ENCODE measurements at regions not wholly inside any gene's neighbourhood (a gene's known extent, or its start where the extent isn't known, plus 50 kb on each side); places are given as distances from the start of the nearest gene placed in this dataset.

DNA sequence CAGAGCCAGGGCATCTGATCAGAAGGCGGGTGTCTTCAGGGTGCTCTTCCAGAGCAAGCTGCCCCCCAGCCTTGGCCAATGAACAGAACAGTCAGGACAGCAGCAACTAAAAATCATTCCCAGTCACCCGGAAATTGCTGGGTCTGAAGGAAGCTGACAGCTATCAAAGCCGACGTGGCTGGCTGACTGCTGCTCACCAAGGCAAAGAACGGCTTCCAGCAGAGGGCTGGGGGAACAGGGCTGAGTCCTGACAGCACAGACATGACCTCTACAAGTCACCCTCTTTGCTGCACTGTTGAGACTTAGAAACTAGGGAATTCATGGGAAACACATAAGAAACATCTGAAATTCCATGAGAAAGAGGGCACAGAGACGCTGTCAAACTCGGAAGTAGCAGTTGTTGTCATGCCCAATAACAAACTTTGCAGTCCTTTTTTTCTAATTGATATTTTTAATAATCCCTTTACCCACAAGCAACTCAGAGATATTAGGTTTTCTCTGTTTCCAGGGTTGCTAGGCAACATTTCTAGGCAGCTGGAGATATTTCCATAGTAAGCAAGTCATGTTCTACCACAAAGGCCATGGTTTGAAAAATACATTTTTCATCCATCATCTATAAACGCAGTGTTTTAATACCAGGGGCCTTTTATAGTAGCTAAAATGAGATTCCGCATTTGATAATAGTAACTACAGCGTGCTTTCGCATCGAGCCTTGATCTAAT is 365.2 kb downstream of the SEC23A start:
- TF ChIP-seq ZNF232 (CRISPR knock-in tag; IDR thresholded peaks at IDR 0.05) (no peak), ZNF219 (CRISPR knock-in tag; IDR thresholded peaks at IDR 0.05; ENCODE audit: borderline replicate concordance) (no peak), TEAD1 (CRISPR knock-in tag; IDR thresholded peaks at IDR 0.05) (no peak), NR2C2 (CRISPR knock-in tag; IDR thresholded peaks at IDR 0.05) (no peak), ESRRA (CRISPR knock-in tag; IDR thresholded peaks at IDR 0.05; ENCODE audit: borderline replicate concordance) (no peak)
- TF ChIP-seq, protein P1, sequence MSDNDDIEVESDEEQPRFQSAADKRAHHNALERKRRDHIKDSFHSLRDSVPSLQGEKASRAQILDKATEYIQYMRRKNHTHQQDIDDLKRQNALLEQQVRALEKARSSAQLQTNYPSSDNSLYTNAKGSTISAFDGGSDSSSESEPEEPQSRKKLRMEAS (CRISPR knock-in tag; IDR thresholded peaks at IDR 0.05): no peak
- TF ChIP-seq, protein P2, sequence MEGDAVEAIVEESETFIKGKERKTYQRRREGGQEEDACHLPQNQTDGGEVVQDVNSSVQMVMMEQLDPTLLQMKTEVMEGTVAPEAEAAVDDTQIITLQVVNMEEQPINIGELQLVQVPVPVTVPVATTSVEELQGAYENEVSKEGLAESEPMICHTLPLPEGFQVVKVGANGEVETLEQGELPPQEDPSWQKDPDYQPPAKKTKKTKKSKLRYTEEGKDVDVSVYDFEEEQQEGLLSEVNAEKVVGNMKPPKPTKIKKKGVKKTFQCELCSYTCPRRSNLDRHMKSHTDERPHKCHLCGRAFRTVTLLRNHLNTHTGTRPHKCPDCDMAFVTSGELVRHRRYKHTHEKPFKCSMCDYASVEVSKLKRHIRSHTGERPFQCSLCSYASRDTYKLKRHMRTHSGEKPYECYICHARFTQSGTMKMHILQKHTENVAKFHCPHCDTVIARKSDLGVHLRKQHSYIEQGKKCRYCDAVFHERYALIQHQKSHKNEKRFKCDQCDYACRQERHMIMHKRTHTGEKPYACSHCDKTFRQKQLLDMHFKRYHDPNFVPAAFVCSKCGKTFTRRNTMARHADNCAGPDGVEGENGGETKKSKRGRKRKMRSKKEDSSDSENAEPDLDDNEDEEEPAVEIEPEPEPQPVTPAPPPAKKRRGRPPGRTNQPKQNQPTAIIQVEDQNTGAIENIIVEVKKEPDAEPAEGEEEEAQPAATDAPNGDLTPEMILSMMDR (IDR thresholded peaks at IDR 0.05): no peak
- TF ChIP-seq, protein P3, sequence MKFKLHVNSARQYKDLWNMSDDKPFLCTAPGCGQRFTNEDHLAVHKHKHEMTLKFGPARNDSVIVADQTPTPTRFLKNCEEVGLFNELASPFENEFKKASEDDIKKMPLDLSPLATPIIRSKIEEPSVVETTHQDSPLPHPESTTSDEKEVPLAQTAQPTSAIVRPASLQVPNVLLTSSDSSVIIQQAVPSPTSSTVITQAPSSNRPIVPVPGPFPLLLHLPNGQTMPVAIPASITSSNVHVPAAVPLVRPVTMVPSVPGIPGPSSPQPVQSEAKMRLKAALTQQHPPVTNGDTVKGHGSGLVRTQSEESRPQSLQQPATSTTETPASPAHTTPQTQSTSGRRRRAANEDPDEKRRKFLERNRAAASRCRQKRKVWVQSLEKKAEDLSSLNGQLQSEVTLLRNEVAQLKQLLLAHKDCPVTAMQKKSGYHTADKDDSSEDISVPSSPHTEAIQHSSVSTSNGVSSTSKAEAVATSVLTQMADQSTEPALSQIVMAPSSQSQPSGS (CRISPR knock-in tag; IDR thresholded peaks at IDR 0.05; ENCODE audit: borderline replicate concordance, low read depth): no peak
- TF ChIP-seq, protein P4, sequence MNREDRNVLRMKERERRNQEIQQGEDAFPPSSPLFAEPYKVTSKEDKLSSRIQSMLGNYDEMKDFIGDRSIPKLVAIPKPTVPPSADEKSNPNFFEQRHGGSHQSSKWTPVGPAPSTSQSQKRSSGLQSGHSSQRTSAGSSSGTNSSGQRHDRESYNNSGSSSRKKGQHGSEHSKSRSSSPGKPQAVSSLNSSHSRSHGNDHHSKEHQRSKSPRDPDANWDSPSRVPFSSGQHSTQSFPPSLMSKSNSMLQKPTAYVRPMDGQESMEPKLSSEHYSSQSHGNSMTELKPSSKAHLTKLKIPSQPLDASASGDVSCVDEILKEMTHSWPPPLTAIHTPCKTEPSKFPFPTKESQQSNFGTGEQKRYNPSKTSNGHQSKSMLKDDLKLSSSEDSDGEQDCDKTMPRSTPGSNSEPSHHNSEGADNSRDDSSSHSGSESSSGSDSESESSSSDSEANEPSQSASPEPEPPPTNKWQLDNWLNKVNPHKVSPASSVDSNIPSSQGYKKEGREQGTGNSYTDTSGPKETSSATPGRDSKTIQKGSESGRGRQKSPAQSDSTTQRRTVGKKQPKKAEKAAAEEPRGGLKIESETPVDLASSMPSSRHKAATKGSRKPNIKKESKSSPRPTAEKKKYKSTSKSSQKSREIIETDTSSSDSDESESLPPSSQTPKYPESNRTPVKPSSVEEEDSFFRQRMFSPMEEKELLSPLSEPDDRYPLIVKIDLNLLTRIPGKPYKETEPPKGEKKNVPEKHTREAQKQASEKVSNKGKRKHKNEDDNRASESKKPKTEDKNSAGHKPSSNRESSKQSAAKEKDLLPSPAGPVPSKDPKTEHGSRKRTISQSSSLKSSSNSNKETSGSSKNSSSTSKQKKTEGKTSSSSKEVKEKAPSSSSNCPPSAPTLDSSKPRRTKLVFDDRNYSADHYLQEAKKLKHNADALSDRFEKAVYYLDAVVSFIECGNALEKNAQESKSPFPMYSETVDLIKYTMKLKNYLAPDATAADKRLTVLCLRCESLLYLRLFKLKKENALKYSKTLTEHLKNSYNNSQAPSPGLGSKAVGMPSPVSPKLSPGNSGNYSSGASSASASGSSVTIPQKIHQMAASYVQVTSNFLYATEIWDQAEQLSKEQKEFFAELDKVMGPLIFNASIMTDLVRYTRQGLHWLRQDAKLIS (CRISPR knock-in tag; IDR thresholded peaks at IDR 0.05; ENCODE audit: borderline replicate concordance): no peak

All from WTC11 (cell line).